Lower leg skin (tissue), 4 donors: ENCODE measurements at regions not wholly inside any gene's neighbourhood (a gene's known extent, or its start where the extent isn't known, plus 50 kb on each side); places are given as distances from the start of the nearest gene placed in this dataset.

Experiments used
- DNase-seq, 2 donors: peaks; one replicate each; pipeline ENCODE4 v3.0.0-alpha.2; 2019; ENCODE audit warnings: low spot score in 2 of 2
- H3K4me3 ChIP-seq: fragments of 200-600 bp; sonication (generic); 2 replicates; pipeline ENCODE4 v1.5.1; 2017; ENCODE audit warnings: mild to moderate bottlenecking, low read depth; ENCODE audit not compliant: poor library complexity, severe bottlenecking
- POLR2A ChIP-seq, 2 donors: fragments of 450-650 bp; IDR thresholded peaks; one replicate each; pipeline ENCODE4 v1.6.1; 2016 to 2017; ENCODE audit warnings: antibody characterized with exemption in 2 of 2, mild to moderate bottlenecking in 1 of 2, moderate library complexity in 1 of 2
- WGBS, 2 donors: methylation state at CpG; one replicate each; pipeline ENCODE4 v1.1.5; 2018; 5-methylcytosine and 5-hydroxymethylcytosine counted together
- intact Hi-C: fragments of 100-400 bp; cut with DNase I; formaldehyde crosslinking; loops from one replicate; pipeline ENCODE4 v1.15.0; 2023; ENCODE audit warnings: low total_unique reads
- TF ChIP-seq, protein P1 (sequence below), 3 donors: fragments of 450-650 bp; IDR thresholded peaks; one replicate each; pipeline ENCODE4 v1.5.1; 2016; ENCODE audit warnings: antibody characterized with exemption in 3 of 3, mild to moderate bottlenecking in 3 of 3, moderate library complexity in 2 of 3

- intact Hi-C loops = no loop called here
- no peak overlapping the region for H3K4me3 ChIP-seq
- 35 to 40% methylated on average over 3 of the region's 3 CpGs for WGBS, 2 donors
- DNase-seq = no peak
- TF ChIP-seq, protein P1, sequence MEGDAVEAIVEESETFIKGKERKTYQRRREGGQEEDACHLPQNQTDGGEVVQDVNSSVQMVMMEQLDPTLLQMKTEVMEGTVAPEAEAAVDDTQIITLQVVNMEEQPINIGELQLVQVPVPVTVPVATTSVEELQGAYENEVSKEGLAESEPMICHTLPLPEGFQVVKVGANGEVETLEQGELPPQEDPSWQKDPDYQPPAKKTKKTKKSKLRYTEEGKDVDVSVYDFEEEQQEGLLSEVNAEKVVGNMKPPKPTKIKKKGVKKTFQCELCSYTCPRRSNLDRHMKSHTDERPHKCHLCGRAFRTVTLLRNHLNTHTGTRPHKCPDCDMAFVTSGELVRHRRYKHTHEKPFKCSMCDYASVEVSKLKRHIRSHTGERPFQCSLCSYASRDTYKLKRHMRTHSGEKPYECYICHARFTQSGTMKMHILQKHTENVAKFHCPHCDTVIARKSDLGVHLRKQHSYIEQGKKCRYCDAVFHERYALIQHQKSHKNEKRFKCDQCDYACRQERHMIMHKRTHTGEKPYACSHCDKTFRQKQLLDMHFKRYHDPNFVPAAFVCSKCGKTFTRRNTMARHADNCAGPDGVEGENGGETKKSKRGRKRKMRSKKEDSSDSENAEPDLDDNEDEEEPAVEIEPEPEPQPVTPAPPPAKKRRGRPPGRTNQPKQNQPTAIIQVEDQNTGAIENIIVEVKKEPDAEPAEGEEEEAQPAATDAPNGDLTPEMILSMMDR (IDR thresholded peaks at IDR 0.05) = no peak
- no peak for TF ChIP-seq POLR2A (IDR thresholded peaks at IDR 0.05)
These were observed 86.0 kb downstream of the DTWD1 start for GRCh38 chr15:49706805-49707204.

- TF ChIP-seq POLR2A (IDR thresholded peaks at IDR 0.05) = no peak
- TF ChIP-seq, protein P1 (IDR thresholded peaks at IDR 0.05) = no peak
- no peak for DNase-seq
- 86 to 89% methylated on average over 1 of the region's 1 CpG for WGBS, 2 donors
- no peak overlapping the region for H3K4me3 ChIP-seq
- intact Hi-C loops = no loop called here
These were observed 86.8 kb downstream of the DTWD1 start for GRCh38 chr15:49707598-49707997.

DNA sequence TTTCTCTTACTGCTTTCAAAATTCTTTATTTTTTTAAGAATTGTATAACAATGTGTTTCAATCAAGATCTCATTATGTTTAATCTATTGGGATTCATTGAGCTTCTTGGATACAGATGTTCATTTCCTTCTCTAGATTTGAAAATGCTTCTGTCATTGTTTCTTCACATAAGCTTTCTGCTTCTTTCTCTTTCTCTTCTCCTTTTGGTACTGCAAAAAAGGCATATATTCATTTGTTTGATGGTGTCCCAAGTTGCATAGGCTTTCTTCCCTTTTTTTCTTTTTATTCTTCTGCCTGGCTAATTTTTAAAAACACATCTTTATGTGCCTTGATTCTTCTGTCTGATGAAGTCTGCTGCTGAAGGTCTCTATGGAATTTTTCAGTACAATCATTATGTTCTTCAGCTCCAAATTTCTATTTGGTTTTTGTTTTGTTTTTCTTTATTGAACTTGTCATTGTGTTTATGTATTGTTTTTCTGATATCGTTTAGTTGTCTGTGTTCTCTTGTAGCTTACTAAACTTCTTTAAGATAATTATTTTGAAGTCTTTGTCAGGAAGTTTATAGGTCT lies 88.9 kb downstream of the DTWD1 start:
- WGBS, 2 donors = 94 to 97% methylated on average over 1 of the region's 1 CpG
- no peak for DNase-seq
- H3K4me3 ChIP-seq = no peak overlapping the region
- TF ChIP-seq, protein P1 (IDR thresholded peaks at IDR 0.05) = no peak
- TF ChIP-seq POLR2A (IDR thresholded peaks at IDR 0.05) = no peak
- intact Hi-C loops = no loop called here

GRCh38 chr15:49712162-49712561 lies 91.3 kb downstream of the DTWD1 start:
- no peak overlapping the region for H3K4me3 ChIP-seq
- 84 to 85% methylated on average over 3 of the region's 3 CpGs for WGBS, 2 donors
- intact Hi-C loops = no loop called here
- no peak for DNase-seq
- TF ChIP-seq, protein P1 (IDR thresholded peaks at IDR 0.05) = no peak
- TF ChIP-seq POLR2A (IDR thresholded peaks at IDR 0.05) = no peak

- TF ChIP-seq, protein P1 (IDR thresholded peaks at IDR 0.05) = no peak
- TF ChIP-seq POLR2A (IDR thresholded peaks at IDR 0.05) = no peak
- intact Hi-C loops = no loop called here
- 82 to 91% methylated on average over 2 of the region's 2 CpGs for WGBS, 2 donors
- H3K4me3 ChIP-seq = no peak overlapping the region
- no peak for DNase-seq
These were observed 92.1 kb downstream of the DTWD1 start for GRCh38 chr15:49712846-49713450.

GRCh38 chr15:49715211-49715610 lies 94.4 kb downstream of the DTWD1 start:
- TF ChIP-seq POLR2A (IDR thresholded peaks at IDR 0.05) = no peak
- TF ChIP-seq, protein P1 (IDR thresholded peaks at IDR 0.05) = no peak
- intact Hi-C loops = no loop called here
- no peak for DNase-seq
- H3K4me3 ChIP-seq = no peak overlapping the region
- 84 to 97% methylated on average over 1 of the region's 1 CpG for WGBS, 2 donors
